ENCODE measurements at regions not wholly inside any gene's neighbourhood (a gene's known extent, or its start where the extent isn't known, plus 50 kb on each side); places are given as distances from the start of the nearest gene placed in this dataset.

- TF ChIP-seq NR2C2 (CRISPR knock-in tag; IDR thresholded peaks at IDR 0.05) (no peak), NR2C2 (tag; IDR thresholded peaks at IDR 0.05) (peak; percentile 46; the same call in 1 of the 2 replicates), DPF2 (IDR thresholded peaks at IDR 0.05) (peak; percentile 48; the same call in 1 of the 2 replicates), ZNF12 (CRISPR knock-in tag; IDR thresholded peaks at IDR 0.05) (no peak), CTCFL (IDR thresholded peaks at IDR 0.05; ENCODE audit: borderline replicate concordance, insufficient read depth, low read depth, low read length, poor library complexity, severe bottlenecking) (no peak), ATF6 (CRISPR knock-in tag; IDR thresholded peaks at IDR 0.05) (no peak), SIN3A (IDR thresholded peaks at IDR 0.05; ENCODE audit: borderline replicate concordance in 2 of 2, control insufficient read depth in 1 of 2, low read depth in 2 of 2, low read length in 2 of 2) (no peak), PCBP1 (IDR thresholded peaks at IDR 0.05; ENCODE audit: low read depth, low read length, poor library complexity, severe bottlenecking) (no peak), IRF9 (tag; IDR thresholded peaks at IDR 0.05) (no peak), TSC22D4 (tag; IDR thresholded peaks at IDR 0.05) (no peak), ZNF592 (IDR thresholded peaks at IDR 0.05) (peak; percentile 84), POLR3A (IDR thresholded peaks at IDR 0.05; ENCODE audit: borderline replicate concordance, extremely low read depth, insufficient read depth, insufficient read length) (no peak), BHLHE40 (IDR thresholded peaks at IDR 0.05; ENCODE audit: low read length) (no peak), SAFB2 (IDR thresholded peaks at IDR 0.05; ENCODE audit: borderline replicate concordance, low read depth, low read length, severe bottlenecking) (no peak), ZNF695 (CRISPR knock-in tag; IDR thresholded peaks at IDR 0.05) (no peak), MYNN (IDR thresholded peaks at IDR 0.05) (no peak), MYNN (CRISPR knock-in tag; IDR thresholded peaks at IDR 0.05) (no peak)
Observed at GRCh38 chr3:170726976-170727661, 141.2 kb upstream of the SLC7A14 start (continued).

Data from K562 (cell line).